K562 (cell line): ENCODE measurements at regions not wholly inside any gene's neighbourhood (a gene's known extent, or its start where the extent isn't known, plus 50 kb on each side); places are given as distances from the start of the nearest gene placed in this dataset.

Experiments used
- ATAC-seq: fragments of 200-7000 bp; cut with Tn5 transposase; 3 replicates; pipeline ENCODE4 v1.9.1; 2020; ENCODE audit warnings: moderate library complexity
- BruUV-seq: library from RNA; stranded (reverse); fragments of 400-500 nt; replicated peaks from 2 replicates; lab custom pipeline; 2021; lab: Mats Ljungman, UMichigan
- CTCF ChIA-PET: fragments of 300-600 bp; formaldehyde crosslinking; extraction: SDS; loops from one replicate; lab custom pipeline; 2021; ENCODE audit warnings: low intra/inter-chr PET ratio; lab: Yijun Ruan, JAX
- POLR2A ChIA-PET: fragments of 300-600, 350-650 bp; sonication (Branson Sonifier 250); formaldehyde crosslinking; extraction: SDS; loops from one replicate; lab custom pipeline; 2021; ENCODE audit warnings: antibody characterized with exemption, inconsistent platforms; lab: Yijun Ruan, JAX
- DNase-seq, 4 experiments: peaks; one replicate each; pipeline versions ENCODE4 v3.0.0 to v3.0.0-alpha.2; 2011 to 2018; ENCODE audit warnings: low spot score in 3 of 4, mixed read lengths in 3 of 4; ENCODE audit errors: extremely low read depth in 1 of 4
- FAIRE-seq: peaks from 2 replicates; lab custom pipeline; 2011; peaks lifted over from hg19 to GRCh38; lab: Jason Lieb, UNC
- H2AFZ ChIP-seq: 2 replicates; pipeline ENCODE4 v1.6.0; 2011; ENCODE audit warnings: low read depth, low read length, control low read depth, inconsistent platforms
- H3K27ac ChIP-seq: fragments of 200-600 bp; 3 replicates; pipeline ENCODE4 v1.8.0; 2011; ENCODE audit warnings: low read depth, mild to moderate bottlenecking, control low read depth, inconsistent platforms, low read length, moderate library complexity, mixed read lengths; ENCODE audit errors: extremely low read depth
- H3K27me3 ChIP-seq, 2 experiments: fragments of 300-600 bp in 1 of 2; 2 replicates in 1 of 2; 3 replicates in 1 of 2; pipeline versions ENCODE4 v1.6.0 to v1.8.0; 2011; ENCODE audit warnings: inconsistent platforms in 2 of 2, low read length in 2 of 2, mild to moderate bottlenecking in 1 of 2, mixed read lengths in 1 of 2, moderate library complexity in 1 of 2; ENCODE audit not compliant: control insufficient read depth in 2 of 2, insufficient read depth in 2 of 2
- H3K36me3 ChIP-seq: fragments of 300-600 bp; 3 replicates; pipeline ENCODE4 v1.8.0; 2011; ENCODE audit warnings: mild to moderate bottlenecking, low read length, inconsistent platforms; ENCODE audit not compliant: control insufficient read depth, insufficient read depth
- H3K4me1 ChIP-seq, 2 experiments: fragments of 200-600 bp in 1 of 2; replicated peaks in 1 of 2; 2 replicates in 1 of 2; 3 replicates in 1 of 2; pipeline versions ENCODE4 v1.5.1 to v1.8.0; 2011; ENCODE audit warnings: inconsistent platforms in 2 of 2, low read length in 2 of 2, mild to moderate bottlenecking in 1 of 2, mixed read lengths in 1 of 2, moderate library complexity in 1 of 2; ENCODE audit not compliant: control insufficient read depth in 2 of 2, insufficient read depth in 2 of 2
- H3K4me2 ChIP-seq: 2 replicates; pipeline ENCODE4 v1.6.1; 2011; ENCODE audit warnings: low read length, control low read depth, inconsistent platforms, mixed read lengths; ENCODE audit not compliant: insufficient read depth
- H3K4me3 ChIP-seq: fragments of 200-600 bp; sonication (generic), shearing (Covaris generic); 2 replicates; pipeline ENCODE4 v1.5.1; 2016; ENCODE audit warnings: control low read depth, inconsistent platforms
- H3K79me2 ChIP-seq: fragments of 200-600 bp; 3 replicates; pipeline ENCODE4 v1.8.0; 2011; ENCODE audit warnings: low read length, inconsistent platforms; ENCODE audit not compliant: control insufficient read depth, insufficient read depth
- H3K9ac ChIP-seq, 2 experiments: 2 replicates each; pipeline versions ENCODE4 v1.6.0 to v1.6.1; 2011; ENCODE audit warnings: low read depth in 2 of 2, low read length in 2 of 2, control low read depth in 1 of 2, inconsistent platforms in 1 of 2, mild to moderate bottlenecking in 1 of 2, mixed read lengths in 1 of 2; ENCODE audit not compliant: insufficient read depth in 1 of 2
- H3K9me1 ChIP-seq: one replicate; pipeline ENCODE4 v1.6.0; 2011; ENCODE audit warnings: inconsistent platforms, mild to moderate bottlenecking, low read length, moderate library complexity; ENCODE audit not compliant: control insufficient read depth, insufficient read depth
- H3K9me3 ChIP-seq: replicated peaks from 2 replicates; pipeline ENCODE4 v1.5.1; 2011; ENCODE audit warnings: low read depth, low read length, inconsistent platforms; ENCODE audit not compliant: control insufficient read depth, insufficient read depth
- H4K20me1 ChIP-seq: replicated peaks from 2 replicates; pipeline ENCODE4 v1.6.1; 2011; ENCODE audit warnings: low read length, inconsistent platforms, mixed read lengths; ENCODE audit not compliant: control insufficient read depth, insufficient read depth
- ARID3B ChIP-seq: fragments of 250-450 bp; sonication (Bioruptor Pico); IDR thresholded peaks from 2 replicates; pipeline ENCODE4 v1.4.0; 2020; ENCODE audit warnings: borderline replicate concordance
- OTX1 ChIP-seq: fragments of 450-650 bp; formaldehyde crosslinking; IDR thresholded peaks from 2 replicates; pipeline ENCODE4 v1.4.0; 2022; ENCODE audit warnings: mild to moderate bottlenecking
- RAD21 ChIP-seq, 2 experiments: fragments of 250-450 bp in 1 of 2; fragments of 450-650 bp in 1 of 2; sonication (Bioruptor Pico) in 1 of 2; formaldehyde crosslinking in 1 of 2; IDR thresholded peaks in 1 of 2; conservative IDR thresholded peaks in 1 of 2; 2 replicates each; pipeline versions ENCODE4 v1.4.0 to v1.8.0; 2020 to 2022; ENCODE audit warnings: mild to moderate bottlenecking in 2 of 2, moderate library complexity in 1 of 2
- ZBTB11 ChIP-seq, 3 experiments: fragments of 200-800 bp in 1 of 3; fragments of 250-450 bp in 1 of 3; fragments of 450-650 bp in 1 of 3; sonication (Bioruptor Pico) in 1 of 3; sonication (Bioruptor generic) in 1 of 3; formaldehyde crosslinking in 1 of 3; IDR thresholded peaks; 2 replicates each; pipeline versions ENCODE4 v1.6.1 to v1.8.0; 2016 to 2022; ENCODE audit warnings: mild to moderate bottlenecking in 2 of 3, missing genetic modification characterization in 2 of 3, missing compliant biosample characterization in 1 of 3, moderate library complexity in 1 of 3
- ZNF174 ChIP-seq: fragments of 250-450 bp; sonication (Bioruptor Pico); IDR thresholded peaks from 2 replicates; pipeline ENCODE4 v1.4.0; 2020; ENCODE audit warnings: mild to moderate bottlenecking
- ZSCAN32 ChIP-seq: fragments of 450-650 bp; formaldehyde crosslinking; IDR thresholded peaks from 2 replicates; pipeline ENCODE4 v1.4.0; 2020; ENCODE audit warnings: mild to moderate bottlenecking, moderate library complexity
- WGBS: fragments of 100-300 bp; shearing (Covaris generic); methylation state at CpG from one replicate; pipeline ENCODE4 v1.1.6; 2016; ENCODE audit warnings: low coverage, mixed read lengths; ENCODE audit not compliant: insufficient coverage; ENCODE audit errors: missing lambda C conversion rate; 5-methylcytosine and 5-hydroxymethylcytosine counted together
- in situ Hi-C: fragments of 300-500 bp; cut with MboI; formaldehyde crosslinking; loops from 4 replicates; pipeline ENCODE4 v1.15.0; 2018; ENCODE audit warnings: inconsistent platforms, mixed read lengths
- intact Hi-C: fragments of 100-400 bp; cut with micrococcal nuclease; formaldehyde crosslinking; loops from 2 replicates; pipeline ENCODE4 v1.14.2; 2022

- ATAC-seq (no peak), FAIRE-seq (no peak), DNase-seq (no peak)
- Histone ChIP-seq H4K20me1 (no peaks in the 10 kb centered on the region), H3K9me1 (no peaks in the 10 kb centered on the region), H3K4me2 (no peak overlapping the region), H2AFZ (no peak overlapping the region), H3K9ac (no peak overlapping the region), H3K79me2 (no peaks in the 10 kb centered on the region), H3K4me1 (no peaks in the 10 kb centered on the region), H3K9me3 (no peaks in the 10 kb centered on the region), H3K27me3 (no peaks in the 10 kb centered on the region), H3K27ac (no peak overlapping the region), H3K4me3 (no peak overlapping the region), H3K36me3 (no peaks in the 10 kb centered on the region)
- in situ Hi-C loops = no loop called here
- POLR2A ChIA-PET = interaction anchor here (0.8 kb wide), 1 partner anchor 651 kb away, joined by 3 read pairs; no protein-coding TSS in a partner anchor
- intact Hi-C loops = no loop called here
- TF ChIP-seq RAD21 (CRISPR knock-in tag; conservative IDR thresholded peaks at IDR 0.05 in 1 of 2, IDR thresholded peaks at IDR 0.05 in 1 of 2) (peak in 1 of 2 experiments; percentile 28; a peak in 1 of 4 replicates), ARID3B (CRISPR knock-in tag) (no peak), ZBTB11 (CRISPR knock-in tag; IDR thresholded peaks at IDR 0.05) (no peak), ZNF174 (CRISPR knock-in tag) (no peak), ZSCAN32 (no peak), OTX1 (no peak)
- no TSS peak for BruUV-seq
- 0% methylated on average over 1 of the region's 1 CpG for WGBS
- CTCF ChIA-PET = no interaction called here
These were observed 325.9 kb upstream of the LRFN5 start for GRCh38 chr14:41280745-41281144.
